B cell (primary cell): ENCODE measurements at regions not wholly inside any gene's neighbourhood (a gene's known extent, or its start where the extent isn't known, plus 50 kb on each side); places are given as distances from the start of the nearest gene placed in this dataset.
"Not testable (repeated sequence)": the region's sequence is repeated elsewhere in the genome, so short reads cannot be mapped to it uniquely, and the experiment has no call there.

Experiments used
- ATAC-seq: fragments of 200-7000 bp; cut with Tn5 transposase; one replicate; pipeline ENCODE4 v1.10.0; 2021; ENCODE audit warnings: low read depth, mild to moderate bottlenecking, moderate number of reproducible peaks, moderate library complexity
- CTCF ChIA-PET: fragments of 350-600 bp; sonication (Branson Sonifier 250); formaldehyde crosslinking; loops from one replicate; lab custom pipeline; 2021; ENCODE audit warnings: antibody characterized with exemption, inconsistent platforms; lab: Charles Lee
- POLR2A ChIA-PET: fragments of 350-600 bp; sonication (Branson Sonifier 250); formaldehyde crosslinking; loops from one replicate; lab custom pipeline; 2021; ENCODE audit warnings: antibody characterized with exemption; lab: Charles Lee
- DNase-seq: peaks from one replicate; pipeline ENCODE4 v3.0.0; 2013
- H2AFZ ChIP-seq: 2 replicates; pipeline ENCODE4 v1.6.1; 2012; ENCODE audit warnings: mild to moderate bottlenecking, low read depth, low read length; ENCODE audit not compliant: insufficient read depth, poor library complexity, severe bottlenecking
- H3K27ac ChIP-seq, 2 donors: 1 replicate in 1 of 2; 2 replicates in 1 of 2; pipeline ENCODE4 v1.5.1; 2012 to 2013; ENCODE audit warnings: low read length in 2 of 2, mild to moderate bottlenecking in 2 of 2, moderate library complexity in 1 of 2
- H3K27me3 ChIP-seq, 4 experiments: fragments of 200-600 bp in 1 of 4; sonication (generic) in 1 of 4; replicated peaks in 1 of 4; 1 replicate in 2 of 4; 2 replicates in 2 of 4; pipeline versions ENCODE4 v1.6.1 to v1.7.0; 2013 to 2016; ENCODE audit warnings: low read length in 3 of 4, mild to moderate bottlenecking in 2 of 4, mixed read lengths in 1 of 4, moderate library complexity in 1 of 4; ENCODE audit not compliant: insufficient read depth in 4 of 4, control insufficient read depth in 3 of 4; ENCODE audit errors: control extremely low read depth in 1 of 4
- H3K36me3 ChIP-seq, 2 experiments: replicated peaks in 1 of 2; 1 replicate in 1 of 2; 2 replicates in 1 of 2; pipeline versions ENCODE4 v1.6.1 to v1.7.1; 2013; ENCODE audit warnings: low read length in 1 of 2; ENCODE audit not compliant: insufficient read depth in 2 of 2, control insufficient read depth in 1 of 2; ENCODE audit errors: control extremely low read depth in 1 of 2, extremely low read depth in 1 of 2
- H3K4me1 ChIP-seq, 2 donors: fragments of 200-600 bp in 1 of 2; sonication (generic) in 1 of 2; 1 replicate in 1 of 2; 2 replicates in 1 of 2; pipeline versions ENCODE4 v1.5.1 to v1.6.1; 2013 to 2017; ENCODE audit warnings: low read length in 2 of 2; ENCODE audit not compliant: control insufficient read depth in 2 of 2, insufficient read depth in 2 of 2
- H3K4me2 ChIP-seq: replicated peaks from 2 replicates; pipeline ENCODE3; 2012; ENCODE audit warnings: mild to moderate bottlenecking, low read depth, low read length; ENCODE audit not compliant: poor library complexity, severe bottlenecking
- H3K4me3 ChIP-seq, 5 experiments: fragments of 200-600 bp in 1 of 5; sonication (generic) in 1 of 5; 1 replicate in 3 of 5; 2 replicates in 2 of 5; pipeline versions ENCODE4 v1.5.1 to v1.7.0; 2011 to 2016; ENCODE audit warnings: low read length in 4 of 5, mild to moderate bottlenecking in 4 of 5, low read depth in 2 of 5, control low read depth in 1 of 5, moderate library complexity in 1 of 5; ENCODE audit not compliant: insufficient read depth in 1 of 5; ENCODE audit errors: control extremely low read depth in 1 of 5, extremely low read depth in 1 of 5
- H3K79me2 ChIP-seq: fragments of 200-600 bp; sonication (generic); one replicate; pipeline ENCODE4 v1.6.0; 2016; ENCODE audit warnings: low read length; ENCODE audit not compliant: control insufficient read depth, insufficient read depth
- H3K9ac ChIP-seq: fragments of 200-600 bp; sonication (generic); 2 replicates; pipeline ENCODE4 v1.6.1; 2017; ENCODE audit warnings: mild to moderate bottlenecking, low read length, moderate library complexity
- H3K9me3 ChIP-seq, 3 donors: one replicate each; pipeline versions ENCODE4 v1.6.1 to v1.7.1; 2013; ENCODE audit warnings: low read length in 2 of 3; ENCODE audit not compliant: control insufficient read depth in 2 of 3, insufficient read depth in 1 of 3; ENCODE audit errors: control extremely low read depth in 1 of 3
- H4K20me1 ChIP-seq: 2 replicates; pipeline ENCODE4 v1.6.0; 2012; ENCODE audit warnings: mild to moderate bottlenecking, low read length; ENCODE audit not compliant: insufficient read depth, control insufficient read depth, poor library complexity, severe bottlenecking
- H3K27ac Mint-ChIP-seq: one replicate; pipeline ENCODE4 v1.8.0; 2021; ENCODE audit warnings: mixed read lengths
- H3K27me3 Mint-ChIP-seq: one replicate; pipeline ENCODE4 v1.8.0; 2021; ENCODE audit warnings: mixed read lengths
- H3K4me1 Mint-ChIP-seq: one replicate; pipeline ENCODE4 v1.8.0; 2021; ENCODE audit warnings: mixed read lengths
- H3K4me3 Mint-ChIP-seq: one replicate; pipeline ENCODE4 v1.8.0; 2021; ENCODE audit warnings: mixed read lengths
- H3K9me3 Mint-ChIP-seq: one replicate; pipeline ENCODE4 v1.8.0; 2022; ENCODE audit warnings: mixed read lengths; ENCODE audit not compliant: insufficient read depth
- CTCF ChIP-seq: fragments of 200-600 bp; IDR thresholded peaks from one replicate; pipeline ENCODE4 v1.8.0; 2022; ENCODE audit warnings: antibody characterized with exemption, mild to moderate bottlenecking
- EZH2 ChIP-seq: IDR thresholded peaks from 2 replicates; pipeline ENCODE4 v1.6.1; 2012; ENCODE audit warnings: borderline replicate concordance, low read depth, mild to moderate bottlenecking, moderate library complexity, low read length; ENCODE audit not compliant: insufficient read depth, poor library complexity, severe bottlenecking
- WGBS: methylation state at CpG from one replicate; pipeline ENCODE4 v1.1.5; 2013; ENCODE audit warnings: missing lambda C conversion rate; ENCODE audit not compliant: insufficient coverage; 5-methylcytosine and 5-hydroxymethylcytosine counted together
- intact Hi-C: fragments of 100-400 bp; cut with micrococcal nuclease; formaldehyde crosslinking; loops from one replicate; pipeline ENCODE4 v1.10.0; 2022

- ChIA-PET CTCF (no interaction called here), POLR2A (no interaction called here)
- H4K20me1 ChIP-seq = no peaks in the 10 kb centered on the region
- H3K4me3 ChIP-seq = no peak overlapping the region
- no peaks in the 10 kb centered on the region for H3K4me1 ChIP-seq
- no peaks in the 10 kb centered on the region for H3K9me3 ChIP-seq
- H3K9me3 Mint-ChIP-seq = no peaks in the 10 kb centered on the region
- no peak overlapping the region for H3K27ac ChIP-seq
- H3K27me3 ChIP-seq = no peaks in the 10 kb centered on the region
- no peak for TF ChIP-seq EZH2
- no peak for TF ChIP-seq CTCF
- H3K36me3 ChIP-seq = no peaks in the 10 kb centered on the region
- H3K27ac Mint-ChIP-seq = no peak overlapping the region
- no peak overlapping the region for H2AFZ ChIP-seq
- peaks cover 6% of the 10 kb centered on the region for H3K27me3 Mint-ChIP-seq
- no peaks in the 10 kb centered on the region for H3K4me1 Mint-ChIP-seq
- no peak for DNase-seq
- H3K79me2 ChIP-seq = no peaks in the 10 kb centered on the region
- H3K9ac ChIP-seq = no peak overlapping the region
- no peak for ATAC-seq
- no peak overlapping the region for H3K4me3 Mint-ChIP-seq
- intact Hi-C loops = no loop called here
- WGBS = 83% methylated on average over 1 of the region's 2 CpGs
- no peak overlapping the region for H3K4me2 ChIP-seq
Observed at GRCh38 chr1:242806324-242806723, 281.8 kb upstream of the PLD5 start.

GRCh38 chr1:242805360-242805759 is 280.9 kb upstream of the PLD5 start:
- H3K4me3 ChIP-seq, H3K4me1 ChIP-seq, H3K36me3 ChIP-seq, H3K79me2 ChIP-seq, H3K9me3 Mint-ChIP-seq, H3K4me2 ChIP-seq, H3K27ac ChIP-seq, H3K9ac ChIP-seq, ATAC-seq, POLR2A ChIA-PET, H4K20me1 ChIP-seq, H3K27me3 Mint-ChIP-seq, H3K27me3 ChIP-seq, H3K9me3 ChIP-seq, CTCF ChIA-PET, H2AFZ ChIP-seq, H3K27ac Mint-ChIP-seq, DNase-seq, H3K4me3 Mint-ChIP-seq, H3K4me1 Mint-ChIP-seq, intact Hi-C loops: not testable (repeated sequence)
- WGBS = no CpG with 5 or more reads among the region's 1 CpG
